GM19043 (cell line): ENCODE measurements at regions not wholly inside any gene's neighbourhood (a gene's known extent, or its start where the extent isn't known, plus 50 kb on each side); places are given as distances from the start of the nearest gene placed in this dataset.

ENCODE experiments used
- ATAC-seq: cut with Tn5 transposase; IDR thresholded peaks from one replicate; pipeline ENCODE4 v1.9.1; 2021; ENCODE audit warnings: low read depth; ENCODE audit not compliant: unreplicated experiment

DNA sequence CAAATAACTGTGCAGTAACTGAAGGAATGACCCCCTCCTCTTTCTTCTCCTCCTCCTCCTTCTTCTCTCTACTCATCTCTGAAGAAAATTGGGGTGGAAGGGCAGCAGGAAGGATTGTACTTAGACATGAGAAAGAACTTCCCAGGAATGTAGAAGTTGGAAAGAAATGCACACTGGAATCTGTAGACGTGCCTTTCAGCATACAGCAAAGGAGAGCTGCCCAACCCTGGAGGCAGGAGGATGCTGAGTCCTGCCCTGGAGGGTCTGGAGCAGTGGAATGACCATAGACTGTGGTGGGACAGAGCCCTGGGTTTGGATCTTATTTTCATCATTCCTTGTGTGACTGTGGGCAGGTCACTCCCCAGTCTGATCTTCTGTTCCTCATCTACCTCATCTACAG lies 80.1 kb downstream of the PJA1 start:
- no peak for ATAC-seq

DNA sequence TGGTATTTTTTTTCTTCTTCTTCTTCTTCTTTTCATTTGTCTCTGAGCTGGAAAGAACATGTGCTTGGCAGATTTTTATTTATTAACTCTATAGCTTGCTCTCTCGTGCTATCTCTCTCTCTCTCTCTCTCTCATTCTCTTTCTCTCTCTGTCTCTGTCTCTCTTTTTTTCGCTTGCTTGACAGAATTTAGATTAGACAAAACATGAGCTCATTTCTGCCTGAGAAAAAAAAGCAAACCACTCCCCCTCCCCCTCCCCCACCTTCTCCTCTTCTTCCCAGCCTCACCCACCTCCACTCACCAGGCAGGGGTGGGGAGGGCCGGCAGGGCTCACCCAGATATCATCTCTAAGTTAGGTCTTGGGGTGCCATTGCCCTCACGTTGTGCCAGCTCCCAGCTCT lies 81.5 kb downstream of the PJA1 start:
- no peak for ATAC-seq

DNA sequence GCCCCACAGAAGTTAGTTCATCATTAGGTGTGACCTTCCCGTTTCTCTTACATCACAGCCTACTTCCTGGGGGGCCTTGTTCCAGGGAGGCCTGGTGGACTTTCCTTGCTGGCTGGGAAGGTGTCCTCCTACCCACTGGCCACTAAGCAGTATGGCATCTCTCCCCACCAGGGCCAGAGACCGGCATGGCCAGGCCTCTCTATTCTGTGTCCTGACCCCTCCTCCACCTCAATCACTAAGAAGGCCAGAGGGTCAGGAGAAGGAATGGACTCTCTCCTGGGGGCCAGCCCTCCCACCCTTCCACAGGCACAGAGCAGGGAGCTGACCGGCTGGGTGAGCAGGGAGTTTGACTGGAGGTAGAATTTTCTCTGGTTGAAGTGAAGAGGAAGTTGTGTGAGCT lies 81.9 kb downstream of the PJA1 start:
- no peak for ATAC-seq

DNA sequence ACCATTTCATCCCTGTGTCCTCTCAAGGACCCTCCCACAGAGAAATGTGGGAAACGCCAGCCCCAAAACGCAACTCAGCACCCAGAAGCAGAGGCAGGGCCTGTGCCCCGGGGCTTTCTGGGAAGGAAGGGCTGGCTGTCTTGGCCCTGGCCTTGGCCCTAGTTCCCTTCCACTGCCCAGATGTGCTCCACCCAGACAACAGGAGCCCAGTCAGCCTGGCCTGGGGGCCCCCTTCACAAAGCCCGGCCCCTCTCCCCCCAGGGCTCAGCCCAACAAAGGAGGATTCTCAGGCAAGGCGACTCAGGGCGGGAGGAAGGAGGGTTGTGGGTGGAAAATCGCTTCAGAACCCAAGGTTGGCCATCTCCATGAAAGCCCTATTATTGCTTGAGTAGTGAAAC lies 82.5 kb downstream of the PJA1 start:
- ATAC-seq: no peak

DNA sequence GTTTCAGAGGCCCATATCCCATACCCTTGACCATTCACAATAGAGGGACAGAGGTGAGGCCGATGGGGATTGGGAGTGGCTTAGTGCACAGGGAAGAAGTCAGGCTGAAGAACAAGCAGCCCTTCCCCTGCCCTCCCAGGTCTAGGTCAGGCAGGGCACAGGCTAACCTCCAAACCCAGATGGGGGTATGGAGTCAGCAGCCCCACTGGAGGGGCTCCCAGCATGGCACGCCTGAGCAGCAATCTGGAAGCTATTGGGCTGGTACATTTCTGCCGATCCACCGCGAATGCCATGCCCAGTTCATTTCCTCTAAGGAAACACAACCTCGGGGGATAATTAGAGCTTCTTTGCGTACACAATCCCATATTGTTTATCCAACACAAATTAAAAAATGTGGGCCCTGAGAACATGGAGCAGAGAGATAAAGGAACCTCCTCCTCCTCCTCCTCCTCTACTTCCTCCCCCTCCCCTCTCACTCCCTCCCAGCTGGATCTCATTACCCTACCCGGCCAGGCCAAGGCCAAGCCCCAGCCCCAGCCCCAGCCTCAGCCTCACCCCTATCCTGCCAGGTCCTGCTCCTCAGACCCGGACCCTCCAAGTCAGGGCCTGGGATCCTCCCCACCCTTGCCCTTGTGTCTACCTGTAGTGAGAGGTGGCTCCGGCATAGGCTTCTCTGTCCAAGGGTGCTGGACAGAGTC lies 83.0 kb downstream of the PJA1 start:
- ATAC-seq: no peak

DNA sequence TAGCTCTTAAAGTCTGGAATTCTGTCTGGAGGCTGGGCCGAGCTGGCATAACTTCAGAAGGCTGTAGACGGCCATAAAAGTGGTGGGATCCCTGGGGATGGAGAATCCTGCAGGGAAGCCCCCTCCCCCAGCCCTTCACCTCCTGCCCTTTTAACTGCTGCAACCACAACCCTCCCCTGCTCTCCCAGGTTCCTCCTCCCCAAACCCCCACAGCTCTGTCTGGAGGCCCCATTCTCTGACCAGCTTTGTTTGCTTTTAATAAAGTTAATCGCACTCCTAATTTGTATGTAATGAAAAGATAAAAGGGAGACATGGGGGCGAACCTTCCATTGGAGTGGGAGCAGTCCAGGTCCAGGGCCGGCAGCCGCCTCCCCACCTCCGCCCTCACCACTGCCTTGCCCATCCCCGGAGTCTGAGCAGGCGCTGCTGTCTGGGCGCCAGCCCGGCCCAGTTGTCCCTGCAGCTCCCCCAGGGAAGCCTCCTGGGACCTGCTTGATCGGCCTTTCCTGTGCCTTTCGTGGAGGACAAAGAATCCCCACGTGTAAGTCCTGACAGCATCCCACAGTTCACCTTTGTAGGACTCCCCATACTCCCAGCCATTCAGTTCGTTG lies 84.3 kb downstream of the PJA1 start:
- no peak for ATAC-seq

DNA sequence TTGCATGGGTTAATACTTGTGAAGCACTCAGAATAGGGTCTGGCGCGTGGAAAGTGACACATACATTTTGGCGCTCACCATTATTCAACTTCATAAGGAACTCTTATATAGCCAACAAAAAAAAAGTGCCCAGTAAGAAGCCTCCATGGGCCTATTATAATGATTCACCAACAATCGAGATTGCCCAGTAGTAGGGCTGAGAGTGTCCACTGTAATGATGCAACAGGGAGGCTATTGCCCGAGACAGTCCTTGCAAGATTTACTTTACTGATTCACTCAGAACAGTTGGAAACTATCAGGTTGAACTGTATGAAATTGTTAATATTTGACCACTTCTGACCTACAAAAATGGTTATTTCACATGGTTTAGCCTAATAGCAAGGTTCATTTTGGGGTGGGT lies 86.0 kb downstream of the PJA1 start:
- ATAC-seq: no peak

DNA sequence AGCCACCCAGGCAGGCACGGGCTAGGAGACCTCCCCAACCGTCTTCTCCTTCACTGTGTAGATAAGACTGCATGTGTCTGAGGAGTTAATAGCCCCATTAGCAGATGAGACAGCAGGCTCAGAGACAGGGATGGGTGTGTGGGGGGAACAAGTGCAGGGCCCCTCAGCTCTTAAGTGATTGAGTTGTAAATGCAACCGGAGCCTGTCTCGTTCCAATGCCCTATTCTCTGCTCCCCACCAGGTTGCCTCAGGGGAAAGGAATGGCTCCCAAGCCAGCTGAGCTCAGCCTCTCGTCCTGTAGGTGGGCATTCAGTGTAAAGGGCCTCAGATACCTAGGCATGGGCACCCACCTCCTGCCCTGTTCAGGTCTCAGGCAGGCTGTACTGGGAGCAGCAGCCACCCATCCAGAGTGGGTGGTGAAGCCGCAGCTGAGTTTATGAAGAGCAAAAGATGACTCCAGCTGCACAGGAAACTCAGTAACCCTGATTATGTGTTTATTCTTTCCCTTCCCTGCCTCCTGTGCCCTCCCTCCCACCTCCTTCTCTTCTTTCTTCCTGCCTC lies 87.3 kb downstream of the PJA1 start:
- ATAC-seq: no peak

DNA sequence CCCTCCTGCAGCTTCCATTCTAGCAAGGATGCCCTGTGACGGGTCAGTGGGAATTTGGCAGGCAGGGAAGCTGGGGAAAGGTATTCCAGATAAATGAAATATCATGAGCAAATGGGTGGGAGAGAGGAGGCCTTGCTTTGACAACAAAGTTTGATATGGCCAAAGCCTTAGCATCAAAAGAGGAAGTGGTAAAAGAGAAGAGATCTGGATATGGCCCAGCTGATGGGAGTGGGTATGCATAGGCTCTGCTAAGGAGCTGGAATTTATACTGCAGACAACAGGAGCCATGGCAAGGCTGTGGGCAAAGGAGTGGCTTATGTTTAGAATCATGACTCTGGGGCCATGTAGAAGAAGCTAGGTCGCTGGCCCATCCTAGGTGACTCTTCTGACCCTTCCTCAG lies 89.2 kb downstream of the PJA1 start:
- ATAC-seq: no peak

DNA sequence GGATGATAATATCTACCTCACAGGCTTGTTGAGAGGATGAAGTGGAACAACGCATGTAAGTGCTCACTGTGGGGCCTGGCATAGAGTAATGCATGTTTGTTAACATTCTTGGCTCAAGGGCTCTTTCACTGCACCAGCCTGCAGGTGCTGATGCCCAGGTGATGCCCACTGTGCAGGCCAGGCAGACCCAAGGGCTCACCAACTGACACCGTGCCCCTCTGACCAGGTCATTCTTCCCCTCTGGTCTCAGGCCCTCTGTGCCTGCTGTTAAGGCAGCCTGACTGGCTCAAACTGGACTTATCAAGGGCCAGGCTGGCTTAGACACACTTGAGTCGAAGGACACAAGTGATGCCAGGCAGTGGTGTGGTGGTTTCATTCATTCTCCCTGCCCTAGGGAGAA lies 90.5 kb downstream of the PJA1 start:
- no peak for ATAC-seq

DNA sequence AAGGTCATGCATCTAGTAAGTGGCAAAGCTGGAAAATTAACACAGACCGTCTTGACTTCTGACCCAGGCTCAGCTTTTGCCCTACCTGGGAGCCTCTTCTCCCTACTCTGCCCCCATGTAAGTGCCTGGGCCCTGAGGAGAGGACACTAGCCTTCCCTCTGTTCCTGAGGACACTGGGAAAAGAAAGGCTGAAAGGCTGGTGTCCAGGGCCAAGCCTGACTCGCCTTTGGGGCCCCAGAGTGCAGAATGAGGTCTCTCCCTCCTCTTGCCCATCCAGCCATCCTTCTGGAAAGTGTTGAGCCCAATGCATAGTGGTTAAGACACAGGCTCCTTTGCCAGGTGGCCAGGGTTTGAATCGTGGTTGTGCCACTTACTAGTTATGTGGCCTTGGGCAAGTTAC lies 91.5 kb downstream of the PJA1 start:
- ATAC-seq: no peak

DNA sequence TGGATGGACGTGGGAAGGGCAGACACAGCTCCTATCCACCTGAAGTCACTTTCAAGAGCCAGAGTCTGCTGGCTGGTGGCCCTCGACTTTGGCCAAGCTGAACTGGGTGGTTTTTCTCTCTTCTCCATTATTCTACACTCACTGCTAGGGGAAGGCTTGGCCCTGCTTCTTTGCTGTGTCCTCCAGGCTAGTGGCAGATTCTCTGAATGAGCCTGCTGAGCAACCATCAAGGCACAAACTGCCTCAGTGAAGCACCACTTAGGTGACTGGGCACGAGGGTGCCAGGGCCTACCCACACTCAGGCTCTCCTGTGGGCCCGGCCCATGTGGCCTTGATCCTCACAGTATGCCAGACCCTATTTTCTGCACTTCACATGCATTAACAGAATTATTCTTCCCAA lies 92.0 kb downstream of the PJA1 start:
- ATAC-seq: no peak

DNA sequence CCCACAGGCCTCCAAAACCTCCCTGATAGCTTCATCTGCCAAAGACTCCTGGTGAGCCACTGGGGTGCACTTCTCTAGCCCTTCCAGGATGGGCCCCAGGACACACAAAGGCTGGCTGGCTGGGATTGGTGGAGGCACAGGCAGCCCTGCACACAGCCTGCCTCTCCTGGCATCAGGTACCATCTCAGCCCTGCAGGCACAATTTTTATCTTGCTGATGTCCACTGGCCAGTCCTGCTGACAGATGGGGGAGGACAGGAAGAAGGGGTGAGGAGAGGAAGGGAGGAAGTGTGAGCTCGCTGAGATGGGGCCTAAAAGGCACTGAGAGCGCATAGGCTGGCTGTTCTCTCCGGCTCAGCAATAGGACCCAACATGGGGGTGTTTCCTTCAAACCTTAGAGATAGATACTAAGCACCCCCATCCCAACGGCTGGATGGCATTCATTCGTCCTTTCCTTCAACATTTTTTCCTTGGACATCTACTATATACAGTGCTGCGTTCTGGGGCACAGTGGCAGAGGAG lies 92.7 kb downstream of the PJA1 start:
- no peak for ATAC-seq

DNA sequence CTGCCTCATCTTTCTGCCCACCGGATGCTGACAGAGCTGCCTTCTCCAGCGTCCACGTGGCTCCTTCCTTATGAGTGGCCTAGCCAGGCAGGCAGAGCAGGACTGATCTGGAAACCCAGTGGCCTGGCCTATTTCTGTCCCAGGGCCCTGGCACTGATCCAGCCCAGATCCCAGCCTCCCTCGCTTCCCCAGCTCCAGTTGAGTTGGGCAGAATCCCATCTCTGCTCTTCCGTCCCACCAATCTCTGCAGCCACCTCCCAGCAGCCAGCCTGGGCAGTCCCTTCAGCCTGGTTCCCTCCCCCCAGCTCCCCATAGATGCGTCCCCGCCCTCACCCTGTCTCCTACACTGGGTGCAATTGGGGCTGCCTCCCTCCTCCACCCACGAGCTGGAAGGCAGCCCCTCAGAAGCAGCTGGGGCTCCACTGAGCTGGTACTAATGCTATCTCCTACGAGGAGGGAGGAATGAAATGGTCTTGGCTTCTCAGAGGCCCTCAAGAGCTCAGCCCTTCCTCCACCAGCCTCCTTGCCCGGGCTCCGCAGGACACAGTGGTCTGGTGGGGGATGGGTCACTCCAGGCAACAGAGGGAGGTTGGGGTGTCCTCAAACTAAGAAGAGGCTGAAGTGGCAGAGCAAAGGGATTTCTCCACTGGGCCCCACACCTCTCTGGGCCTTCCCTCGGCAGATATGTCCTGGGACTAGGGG lies 94.2 kb downstream of the PJA1 start:
- no peak for ATAC-seq

DNA sequence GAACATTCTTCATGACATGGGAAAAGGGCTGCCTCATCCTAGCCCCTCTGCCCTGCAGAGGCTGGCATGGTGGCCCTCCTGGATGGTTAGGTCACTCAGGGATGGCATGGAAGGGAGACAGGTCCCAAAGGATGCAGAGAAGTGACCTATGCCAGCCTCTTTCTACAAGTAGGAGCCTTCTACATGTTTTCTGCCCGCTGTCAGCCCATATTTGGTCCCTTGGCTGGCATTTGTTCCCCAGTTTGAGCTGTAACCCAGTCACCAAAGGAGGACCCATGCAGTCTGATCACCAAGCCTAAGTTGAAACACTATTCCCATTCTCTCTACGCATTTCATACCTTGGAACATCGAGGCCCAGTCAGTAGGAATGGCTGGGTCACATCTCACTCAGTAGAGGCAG lies 95.4 kb downstream of the PJA1 start:
- no peak for ATAC-seq

DNA sequence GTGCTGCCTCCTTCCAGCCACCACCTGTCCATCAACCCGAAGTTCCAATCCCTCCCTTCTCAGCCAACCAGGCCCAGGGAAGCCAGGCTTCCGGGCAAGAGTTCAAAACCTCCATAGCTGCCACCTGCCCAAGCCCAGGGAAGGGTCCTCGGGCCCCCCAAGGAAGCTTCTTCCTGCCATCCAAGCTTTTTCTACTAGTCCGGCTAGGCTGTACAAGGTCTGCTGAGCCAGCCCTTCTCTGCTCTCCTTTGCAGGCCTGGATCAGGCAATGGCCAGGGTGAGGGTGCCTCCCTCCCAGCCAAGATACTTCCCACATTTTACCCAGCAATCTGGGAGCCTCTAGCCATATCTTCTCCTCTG lies 96.2 kb downstream of the PJA1 start:
- no peak for ATAC-seq

DNA sequence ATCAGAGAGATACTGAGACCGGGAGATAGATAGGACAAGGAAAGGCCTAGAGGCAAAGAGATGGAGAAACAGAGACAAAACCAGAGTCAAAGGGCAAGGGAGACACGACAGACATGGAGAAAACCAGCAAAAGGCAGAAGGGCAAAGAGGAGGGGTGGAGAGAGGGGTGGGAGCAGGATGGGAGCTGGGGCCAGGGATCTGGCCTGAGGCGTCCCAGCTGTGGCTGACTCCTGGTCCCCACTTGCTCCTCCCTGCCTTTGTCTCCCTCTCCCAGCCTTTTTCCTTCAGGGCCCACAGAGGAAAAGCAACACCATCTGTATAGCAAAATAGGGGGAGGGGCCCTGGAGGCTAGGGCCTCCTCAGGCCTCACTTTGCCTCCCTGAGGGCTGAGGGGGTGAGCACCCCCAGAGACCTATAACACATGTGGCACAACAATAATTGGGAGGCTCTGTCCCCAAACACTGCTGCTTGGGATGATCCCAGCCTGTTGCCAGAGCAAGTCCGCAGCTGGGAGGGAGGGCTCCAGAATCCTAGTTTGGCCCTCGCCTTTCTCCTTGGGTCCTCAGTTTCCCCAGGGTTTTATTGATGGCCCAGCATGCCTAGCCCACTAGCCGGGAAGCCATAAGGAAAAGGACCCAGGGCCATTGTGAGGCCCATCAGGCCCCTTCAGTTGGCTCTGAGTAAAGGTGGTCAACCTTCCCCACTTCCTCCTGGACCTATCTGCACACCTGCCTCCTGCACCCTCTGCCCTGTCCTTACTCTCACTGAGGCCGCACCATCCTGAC lies 96.8 kb downstream of the PJA1 start:
- ATAC-seq: no peak

DNA sequence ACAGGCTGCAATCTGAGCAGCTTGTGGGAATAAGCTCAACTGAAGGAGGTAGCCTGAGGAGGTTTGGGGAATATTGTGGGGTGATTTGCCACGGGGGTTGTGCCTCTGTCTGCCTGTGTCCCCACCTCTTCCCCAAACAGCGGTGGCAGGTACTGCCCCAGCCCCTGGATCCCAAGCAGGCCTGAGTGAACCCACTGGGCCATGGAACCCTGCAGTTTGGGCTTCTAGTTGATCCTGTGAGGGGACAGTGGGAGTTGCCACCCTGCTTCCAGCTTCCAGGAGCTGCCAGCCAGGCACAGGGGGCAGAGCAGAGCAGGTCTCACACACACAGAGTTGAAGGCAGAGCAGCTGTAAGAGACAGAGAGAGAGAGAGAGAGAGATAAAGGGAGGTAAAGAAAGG lies 97.4 kb downstream of the PJA1 start:
- ATAC-seq: no peak

DNA sequence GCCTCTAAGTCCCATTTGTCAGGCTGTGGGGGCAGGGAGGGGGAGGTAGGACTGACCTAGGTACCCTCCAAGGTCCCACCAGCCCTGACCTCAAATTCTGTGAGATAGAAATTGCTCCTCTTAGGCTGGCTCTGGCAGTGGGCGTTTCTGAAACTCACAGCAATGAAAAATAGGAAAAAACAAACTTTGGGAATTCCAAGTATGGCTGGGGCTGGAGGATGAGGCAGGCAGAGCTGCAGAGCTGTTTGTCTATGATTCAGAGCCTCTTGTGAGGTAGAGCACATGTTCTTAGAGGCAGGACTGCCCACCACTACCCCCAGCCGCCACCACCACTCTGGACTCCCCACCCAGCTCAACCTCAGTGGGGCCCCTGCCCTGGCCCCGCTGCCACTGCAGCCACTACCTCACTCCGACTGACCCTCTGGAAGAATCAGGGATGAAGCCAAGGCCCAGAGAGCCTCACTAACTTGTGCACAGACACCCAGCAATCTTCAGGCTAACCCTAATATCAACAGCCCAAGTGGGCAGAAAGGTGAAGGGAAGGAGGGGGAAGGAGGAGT lies 98.2 kb downstream of the PJA1 start:
- ATAC-seq: no peak

DNA sequence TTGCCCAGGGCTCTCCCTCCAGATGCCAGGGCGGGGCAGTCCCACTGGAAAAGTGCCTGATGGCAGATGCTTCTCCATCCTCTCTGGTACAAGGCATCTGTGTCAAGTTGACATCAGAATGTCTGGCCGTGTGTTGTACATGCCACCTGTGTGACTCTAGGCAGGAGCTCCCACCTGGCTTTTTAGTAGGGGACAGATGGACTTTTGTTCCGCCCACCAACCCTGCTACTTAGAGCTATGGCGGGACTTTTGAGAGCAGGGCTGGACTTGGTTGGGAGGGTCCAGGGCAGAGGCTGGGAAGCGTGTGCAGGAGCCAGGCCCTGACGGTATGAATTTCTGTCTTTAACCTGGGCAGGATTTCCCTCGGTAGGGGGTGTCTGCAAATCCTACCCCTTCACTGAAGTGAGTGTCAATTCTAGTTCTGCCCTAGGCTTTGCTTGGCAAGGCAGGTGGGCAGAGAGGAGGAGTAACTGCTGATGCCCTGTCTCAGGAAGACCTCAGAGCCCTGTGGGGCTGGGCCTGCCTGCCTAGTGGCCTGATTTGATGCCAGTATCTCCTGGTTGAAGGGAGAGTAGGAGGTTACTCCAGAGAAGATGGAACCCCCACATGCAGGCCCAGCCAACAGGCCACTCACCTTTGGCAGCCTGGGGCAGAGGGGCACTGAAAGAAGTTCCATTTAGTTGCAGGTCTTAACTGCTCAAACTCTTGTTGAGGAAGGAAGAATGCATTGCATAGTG lies 99.1 kb downstream of the PJA1 start:
- ATAC-seq: no peak
